ENCODE measurements at regions not wholly inside any gene's neighbourhood (a gene's known extent, or its start where the extent isn't known, plus 50 kb on each side); places are given as distances from the start of the nearest gene placed in this dataset.

DNA sequence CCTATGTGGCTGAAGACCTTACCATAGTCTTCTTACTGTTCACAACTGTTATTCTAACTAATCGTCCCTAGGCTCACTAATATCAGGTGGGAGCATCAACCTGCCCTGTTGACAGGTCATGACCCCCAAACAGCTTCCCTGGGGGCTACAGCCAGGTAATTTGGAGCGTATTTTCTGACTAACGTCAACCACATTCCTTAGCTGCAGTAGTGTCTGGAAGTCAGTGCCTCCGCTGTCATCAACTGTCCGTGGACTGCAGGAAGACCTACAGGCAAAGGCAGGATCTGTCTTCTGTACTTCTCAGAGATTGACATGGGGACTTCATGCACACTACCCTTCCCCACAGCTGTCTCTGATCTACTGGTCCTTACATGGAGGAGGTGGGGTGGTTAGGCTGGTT, 456.9 kb downstream of the BCL11A start:
- no peak for DNase-seq (ENCODE audit: low spot score in 2 of 2)
- Histone ChIP-seq H3K36me3 (no peaks in the 10 kb centered on the region), H3K27me3 (no peaks in the 10 kb centered on the region), H3K27ac (no peak overlapping the region), H3K9me3 (no peaks in the 10 kb centered on the region), H3K4me3 (no peak overlapping the region), H3K4me1 (no peaks in the 10 kb centered on the region)
- TF ChIP-seq EP300 (IDR thresholded peaks at IDR 0.05) (no peak), POLR2A (IDR thresholded peaks at IDR 0.05) (no peak), POLR2AphosphoS5 (IDR thresholded peaks at IDR 0.05) (no peak)
- TF ChIP-seq, protein P1, sequence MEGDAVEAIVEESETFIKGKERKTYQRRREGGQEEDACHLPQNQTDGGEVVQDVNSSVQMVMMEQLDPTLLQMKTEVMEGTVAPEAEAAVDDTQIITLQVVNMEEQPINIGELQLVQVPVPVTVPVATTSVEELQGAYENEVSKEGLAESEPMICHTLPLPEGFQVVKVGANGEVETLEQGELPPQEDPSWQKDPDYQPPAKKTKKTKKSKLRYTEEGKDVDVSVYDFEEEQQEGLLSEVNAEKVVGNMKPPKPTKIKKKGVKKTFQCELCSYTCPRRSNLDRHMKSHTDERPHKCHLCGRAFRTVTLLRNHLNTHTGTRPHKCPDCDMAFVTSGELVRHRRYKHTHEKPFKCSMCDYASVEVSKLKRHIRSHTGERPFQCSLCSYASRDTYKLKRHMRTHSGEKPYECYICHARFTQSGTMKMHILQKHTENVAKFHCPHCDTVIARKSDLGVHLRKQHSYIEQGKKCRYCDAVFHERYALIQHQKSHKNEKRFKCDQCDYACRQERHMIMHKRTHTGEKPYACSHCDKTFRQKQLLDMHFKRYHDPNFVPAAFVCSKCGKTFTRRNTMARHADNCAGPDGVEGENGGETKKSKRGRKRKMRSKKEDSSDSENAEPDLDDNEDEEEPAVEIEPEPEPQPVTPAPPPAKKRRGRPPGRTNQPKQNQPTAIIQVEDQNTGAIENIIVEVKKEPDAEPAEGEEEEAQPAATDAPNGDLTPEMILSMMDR (IDR thresholded peaks at IDR 0.05): no peak
- 92% methylated on average over 5 of the region's 5 CpGs for WGBS

DNA sequence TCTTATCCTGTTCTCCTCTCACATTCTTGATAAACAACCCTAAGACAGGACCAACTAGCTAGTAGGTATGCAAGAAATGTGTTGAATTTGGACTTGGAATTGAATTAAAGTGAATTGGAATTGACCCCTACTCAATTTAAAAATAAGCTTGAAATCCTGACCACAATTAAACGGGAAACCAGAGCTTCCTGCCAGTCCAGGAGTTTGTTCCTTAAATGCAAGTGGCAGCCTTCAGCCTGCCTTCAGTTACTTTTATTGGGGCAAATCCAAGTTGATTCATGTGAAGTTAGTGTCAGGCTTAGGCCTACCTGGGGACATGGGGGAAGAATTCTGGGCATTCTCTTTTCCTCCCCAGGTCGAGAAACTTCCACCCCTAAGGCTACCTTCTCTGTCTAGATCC, 457.6 kb downstream of the BCL11A start:
- 82% methylated on average over 2 of the region's 2 CpGs for WGBS
- Histone ChIP-seq H3K36me3 (no peaks in the 10 kb centered on the region), H3K4me3 (no peak overlapping the region), H3K9me3 (no peaks in the 10 kb centered on the region), H3K27ac (no peak overlapping the region), H3K27me3 (no peaks in the 10 kb centered on the region), H3K4me1 (no peaks in the 10 kb centered on the region)
- TF ChIP-seq POLR2A (IDR thresholded peaks at IDR 0.05) (no peak), EP300 (IDR thresholded peaks at IDR 0.05) (no peak), POLR2AphosphoS5 (IDR thresholded peaks at IDR 0.05) (no peak)
- TF ChIP-seq, protein P1 (IDR thresholded peaks at IDR 0.05): no peak
- DNase-seq (ENCODE audit: low spot score in 2 of 2): no peak

DNA sequence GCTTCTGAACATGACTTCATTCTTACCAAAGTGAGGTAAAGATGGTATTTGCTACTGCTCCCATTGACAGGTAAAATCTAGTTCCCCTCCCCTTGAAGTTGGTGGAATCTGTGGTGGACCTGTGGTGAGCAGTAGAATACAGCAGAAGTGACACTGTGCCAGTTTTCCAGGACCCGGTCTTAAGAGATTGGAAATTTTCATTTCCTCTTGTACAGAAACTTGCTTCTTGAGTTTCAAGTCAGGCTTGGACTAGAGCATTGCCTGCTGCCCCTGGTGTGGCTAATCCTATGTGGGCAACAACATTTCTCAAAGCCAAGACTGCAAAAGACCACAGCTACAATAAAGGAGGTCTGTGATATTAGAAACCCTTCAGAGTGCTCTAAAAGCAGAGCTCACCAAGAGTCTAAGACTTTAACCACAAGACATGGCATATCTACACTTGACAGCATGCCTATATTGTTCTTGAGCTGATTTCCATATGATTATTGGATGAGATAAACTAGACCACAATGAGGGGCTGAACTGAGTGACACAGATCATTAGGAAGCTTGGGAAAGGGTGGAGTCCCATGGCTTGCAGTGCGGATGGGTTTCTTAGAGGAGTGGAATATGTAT, 458.1 kb downstream of the BCL11A start:
- Histone ChIP-seq H3K36me3 (no peaks in the 10 kb centered on the region), H3K4me1 (no peaks in the 10 kb centered on the region), H3K27ac (no peak overlapping the region), H3K27me3 (no peaks in the 10 kb centered on the region), H3K4me3 (no peak overlapping the region), H3K9me3 (no peaks in the 10 kb centered on the region)
- TF ChIP-seq POLR2AphosphoS5 (IDR thresholded peaks at IDR 0.05): no peak
- no peak for TF ChIP-seq POLR2A (IDR thresholded peaks at IDR 0.05)
- TF ChIP-seq, protein P1 (IDR thresholded peaks at IDR 0.05): no peak
- TF ChIP-seq EP300 (IDR thresholded peaks at IDR 0.05): no peak
- no peak for DNase-seq (ENCODE audit: low spot score in 2 of 2)
- 85% methylated on average over 2 of the region's 2 CpGs for WGBS

DNA sequence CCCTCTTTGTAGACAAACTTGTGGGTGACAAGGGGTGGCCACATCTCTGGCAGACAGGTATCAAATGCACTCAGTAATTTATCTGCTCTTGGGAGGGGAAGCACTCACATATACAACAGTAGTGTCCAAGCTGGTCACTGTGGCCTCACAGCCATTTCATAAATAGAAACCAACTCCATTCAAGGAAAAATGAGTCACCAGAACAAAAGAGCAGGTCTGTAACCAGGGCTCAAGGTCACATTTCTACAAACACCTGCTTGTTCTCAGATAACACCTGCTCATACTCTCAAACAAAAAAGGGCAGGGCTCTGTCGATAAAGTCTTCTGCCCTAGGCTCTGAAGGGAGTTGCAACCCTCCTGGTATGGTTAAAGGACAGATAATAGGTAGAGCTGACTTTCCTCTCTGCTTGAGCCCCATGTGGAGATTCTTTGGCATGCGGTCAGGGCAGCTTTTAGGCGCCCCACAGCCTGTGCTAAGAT, 459.0 kb downstream of the BCL11A start:
- Histone ChIP-seq H3K27ac (no peak overlapping the region), H3K4me1 (no peaks in the 10 kb centered on the region), H3K36me3 (no peaks in the 10 kb centered on the region), H3K9me3 (no peaks in the 10 kb centered on the region), H3K27me3 (no peaks in the 10 kb centered on the region), H3K4me3 (no peak overlapping the region)
- WGBS: 74% methylated on average over 3 of the region's 3 CpGs
- TF ChIP-seq, protein P1 (IDR thresholded peaks at IDR 0.05): no peak
- TF ChIP-seq POLR2AphosphoS5 (IDR thresholded peaks at IDR 0.05) (no peak), EP300 (IDR thresholded peaks at IDR 0.05) (no peak), POLR2A (IDR thresholded peaks at IDR 0.05) (no peak)
- DNase-seq (ENCODE audit: low spot score in 2 of 2): no peak

DNA sequence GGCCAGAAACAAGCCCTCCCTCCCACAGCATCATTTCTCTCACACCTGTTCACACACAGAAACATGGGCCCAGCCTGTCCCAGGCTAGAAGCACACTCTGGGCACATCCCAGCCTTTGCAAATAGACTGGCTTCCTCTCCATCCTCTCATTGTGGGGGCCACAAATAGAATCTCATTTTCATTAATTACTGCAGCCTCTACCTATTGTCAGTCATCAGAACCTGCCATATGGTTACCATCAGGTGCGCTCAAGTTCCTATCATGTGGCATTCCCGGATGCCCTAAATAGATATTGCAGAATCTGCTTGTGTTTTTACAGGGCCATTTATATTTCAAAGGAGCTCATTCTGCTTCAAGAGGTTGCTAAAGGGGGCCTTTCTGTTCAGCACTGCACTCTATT, 460.7 kb downstream of the BCL11A start:
- Histone ChIP-seq H3K27me3 (no peaks in the 10 kb centered on the region), H3K4me1 (no peaks in the 10 kb centered on the region), H3K4me3 (no peak overlapping the region), H3K9me3 (no peaks in the 10 kb centered on the region), H3K27ac (no peak overlapping the region), H3K36me3 (no peaks in the 10 kb centered on the region)
- DNase-seq (ENCODE audit: low spot score in 2 of 2): no peak
- TF ChIP-seq, protein P1 (IDR thresholded peaks at IDR 0.05): no peak
- TF ChIP-seq POLR2AphosphoS5 (IDR thresholded peaks at IDR 0.05) (no peak), EP300 (IDR thresholded peaks at IDR 0.05) (no peak), POLR2A (IDR thresholded peaks at IDR 0.05) (no peak)
- 83% methylated on average over 2 of the region's 2 CpGs for WGBS
